IMR-90 (cell line): ENCODE measurements at regions not wholly inside any gene's neighbourhood (a gene's known extent, or its start where the extent isn't known, plus 50 kb on each side); places are given as distances from the start of the nearest gene placed in this dataset.

Experiments
- ATAC-seq: fragments of 200-7000 bp; cut with Tn5 transposase; 2 replicates; pipeline ENCODE4 v1.9.1; 2020; ENCODE audit warnings: low read depth, mild to moderate bottlenecking, moderate library complexity
- BruUV-seq: library from RNA; stranded (reverse); fragments of 400-500 nt; replicated peaks from 2 replicates; lab custom pipeline; 2021; lab: Mats Ljungman, UMichigan
- CTCF ChIA-PET: fragments of 300-600 bp; formaldehyde crosslinking; extraction: SDS; loops from one replicate; lab custom pipeline; 2021; ENCODE audit warnings: antibody characterized with exemption; lab: Yijun Ruan, JAX
- POLR2A ChIA-PET: fragments of 300-600 bp; sonication (Branson Sonifier 250); formaldehyde crosslinking; loops from one replicate; lab custom pipeline; 2022; ENCODE audit warnings: antibody characterized with exemption; ENCODE audit not compliant: unreplicated experiment; lab: Charles Lee
- DNase-seq: peaks from one replicate; pipeline ENCODE4 v3.0.0; 2013
- H2AFZ ChIP-seq: replicated peaks from 2 replicates; pipeline ENCODE3; 2013; ENCODE audit warnings: low read length, mild to moderate bottlenecking; ENCODE audit not compliant: poor library complexity
- H2AK5ac ChIP-seq: 2 replicates; pipeline ENCODE4 v1.6.1; 2013; ENCODE audit warnings: low read depth, low read length, inconsistent platforms
- H2AK9ac ChIP-seq: replicated peaks from 2 replicates; pipeline ENCODE3; 2013; ENCODE audit warnings: mild to moderate bottlenecking, low read depth, low read length, moderate library complexity; ENCODE audit not compliant: poor library complexity
- H2BK120ac ChIP-seq: 2 replicates; pipeline ENCODE4 v1.6.1; 2013; ENCODE audit warnings: low read depth, low read length, inconsistent platforms
- H2BK15ac ChIP-seq: 3 replicates; pipeline ENCODE4 v1.6.1; 2013; ENCODE audit warnings: low read depth, low read length, inconsistent platforms
- H2BK20ac ChIP-seq: 2 replicates; pipeline ENCODE4 v1.6.1; 2013; ENCODE audit warnings: low read depth, mild to moderate bottlenecking, inconsistent platforms, low read length, moderate library complexity
- H2BK5ac ChIP-seq: 2 replicates; pipeline ENCODE4 v1.6.1; 2013; ENCODE audit warnings: mild to moderate bottlenecking, low read depth, low read length, inconsistent platforms; ENCODE audit not compliant: poor library complexity, severe bottlenecking
- H3K14ac ChIP-seq: replicated peaks from 2 replicates; pipeline ENCODE4 v1.6.1; 2013; ENCODE audit warnings: low read depth, low read length, inconsistent platforms
- H3K18ac ChIP-seq: 2 replicates; pipeline ENCODE4 v1.6.1; 2013; ENCODE audit warnings: low read depth, low read length, control low read depth
- H3K23ac ChIP-seq: 2 replicates; pipeline ENCODE4 v1.6.1; 2013; ENCODE audit warnings: low read depth, low read length, inconsistent platforms
- H3K27ac ChIP-seq: 2 replicates; pipeline ENCODE4 v1.5.1; 2013; ENCODE audit warnings: mild to moderate bottlenecking, control low read depth, low read length; ENCODE audit not compliant: insufficient read depth
- H3K27me3 ChIP-seq: 2 replicates; pipeline ENCODE4 v1.6.1; 2013; ENCODE audit warnings: low read length; ENCODE audit not compliant: control insufficient read depth, insufficient read depth
- H3K36me3 ChIP-seq: 2 replicates; pipeline ENCODE4 v1.6.1; 2013; ENCODE audit warnings: low read length, mixed read lengths; ENCODE audit not compliant: control insufficient read depth, insufficient read depth
- H3K4ac ChIP-seq: 2 replicates; pipeline ENCODE4 v1.6.1; 2013; ENCODE audit warnings: low read depth, low read length, inconsistent platforms
- H3K4me1 ChIP-seq: 2 replicates; pipeline ENCODE4 v1.6.1; 2013; ENCODE audit warnings: low read length, mixed read lengths; ENCODE audit not compliant: control insufficient read depth, insufficient read depth
- H3K4me2 ChIP-seq: 2 replicates; pipeline ENCODE4 v1.6.1; 2013; ENCODE audit warnings: low read depth, mild to moderate bottlenecking, control low read depth, low read length, moderate library complexity
- H3K4me3 ChIP-seq: 2 replicates; pipeline ENCODE4 v1.5.1; 2013; ENCODE audit warnings: low read depth, mild to moderate bottlenecking, control low read depth, low read length, moderate library complexity; ENCODE audit not compliant: insufficient read depth
- H3K56ac ChIP-seq: 2 replicates; pipeline ENCODE4 v1.6.1; 2013; ENCODE audit warnings: low read length, inconsistent platforms; ENCODE audit not compliant: insufficient read depth; ENCODE audit errors: extremely low read depth
- H3K79me1 ChIP-seq, 2 experiments: 2 replicates each; pipeline ENCODE4 v1.6.1; 2013; ENCODE audit warnings: low read length in 2 of 2, inconsistent platforms in 1 of 2, low read depth in 1 of 2
- H3K9ac ChIP-seq: 2 replicates; pipeline ENCODE4 v1.6.1; 2013; ENCODE audit warnings: low read depth, low read length, control low read depth
- H3K9me1 ChIP-seq: 2 replicates; pipeline ENCODE4 v1.6.1; 2013; ENCODE audit warnings: low read length, inconsistent platforms; ENCODE audit not compliant: insufficient read depth
- H3K9me3 ChIP-seq: 2 replicates; pipeline ENCODE4 v1.6.1; 2013; ENCODE audit warnings: low read length; ENCODE audit not compliant: control insufficient read depth, insufficient read depth
- H4K20me1 ChIP-seq: 2 replicates; pipeline ENCODE4 v1.6.1; 2013; ENCODE audit warnings: low read length, inconsistent platforms; ENCODE audit not compliant: insufficient read depth
- H4K5ac ChIP-seq: 2 replicates; pipeline ENCODE4 v1.6.1; 2013; ENCODE audit warnings: mild to moderate bottlenecking, low read depth, low read length, control low read depth
- H4K8ac ChIP-seq, 2 experiments: 2 replicates each; pipeline ENCODE4 v1.6.1; 2013; ENCODE audit warnings: low read depth in 2 of 2, low read length in 2 of 2, control low read depth in 1 of 2, inconsistent platforms in 1 of 2
- H4K91ac ChIP-seq: 2 replicates; pipeline ENCODE4 v1.6.1; 2013; ENCODE audit warnings: low read depth, low read length, inconsistent platforms; ENCODE audit not compliant: insufficient read depth
- RAD21 ChIP-seq: IDR thresholded peaks from 2 replicates; pipeline ENCODE4 v1.6.1; 2012; ENCODE audit warnings: low read length, improper control_type of control experiment
- WGBS, 2 experiments: methylation state at CpG; one replicate each; pipeline versions ENCODE4 v1.1.5 to v1.1.7; 2013; ENCODE audit warnings: missing lambda C conversion rate in 2 of 2; ENCODE audit not compliant: insufficient read length in 1 of 2; ENCODE audit errors: extremely low coverage in 2 of 2; 5-methylcytosine and 5-hydroxymethylcytosine counted together
- dilution Hi-C: fragments of 300-500 bp; cut with HindIII; formaldehyde crosslinking; loops from one replicate; pipeline ENCODE4 v1.14.3; 2018; ENCODE audit warnings: low sequenced_read_pairs; ENCODE audit not compliant: unreplicated experiment
- in situ Hi-C: fragments of 300-500 bp; cut with MboI; formaldehyde crosslinking; loops from 3 replicates; pipeline ENCODE4 v1.14.3; 2019; ENCODE audit warnings: low sequenced_read_pairs, inconsistent platforms, mixed read lengths
- intact Hi-C: fragments of 100-400 bp; cut with micrococcal nuclease; formaldehyde crosslinking; loops from 2 replicates; pipeline ENCODE4 v1.10.0; 2022

- Histone ChIP-seq H3K79me1 (no peaks in the 10 kb centered on the region), H3K56ac (no peak overlapping the region), H4K20me1 (no peaks in the 10 kb centered on the region), H3K4ac (no peak overlapping the region), H4K91ac (no peak overlapping the region), H3K9me3 (no peaks in the 10 kb centered on the region), H2BK15ac (no peak overlapping the region), H3K9me1 (0 out of 2 replicates have a peak, but pooled peaks cover 4% of the 10 kb centered on the region), H3K9ac (no peak overlapping the region), H3K4me2 (no peak overlapping the region), H4K8ac (no peak overlapping the region), H3K27me3 (no peaks in the 10 kb centered on the region), H2BK5ac (no peak overlapping the region), H3K4me1 (no peaks in the 10 kb centered on the region), H3K18ac (no peak overlapping the region; the same call in 1 of the 2 replicates), H2AK5ac (no peak overlapping the region), H2AK9ac (no peak overlapping the region), H2BK120ac (no peak overlapping the region), H3K36me3 (no peaks in the 10 kb centered on the region), H4K5ac (no peak overlapping the region), H2BK20ac (no peak overlapping the region), H3K4me3 (no peak overlapping the region), H3K23ac (no peak overlapping the region), H3K27ac (no peak overlapping the region), H2AFZ (no peak overlapping the region), H3K14ac (no peak overlapping the region)
- POLR2A ChIA-PET: no interaction called here
- no TSS peak for BruUV-seq
- CTCF ChIA-PET: no interaction called here
- ATAC-seq (no peak), DNase-seq (no peak)
- TF ChIP-seq RAD21: no peak
- in situ Hi-C loops: no loop called here
- dilution Hi-C loops: no loop called here
- WGBS, 2 experiments: 100% methylated on average over 2 of the region's 4 CpGs; no CpG with 5 or more reads in 1 of the 2 experiments
- intact Hi-C loops: no loop called here
These were observed 233.3 kb upstream of the FOXN3 start for GRCh38 chr14:89650077-89650978.
